HG02938 (cell line): ENCODE measurements at regions not wholly inside any gene's neighbourhood (a gene's known extent, or its start where the extent isn't known, plus 50 kb on each side); places are given as distances from the start of the nearest gene placed in this dataset.

ENCODE experiments used
- ATAC-seq: cut with Tn5 transposase; IDR thresholded peaks from one replicate; pipeline ENCODE4 v1.9.1; 2021; ENCODE audit warnings: mild to moderate bottlenecking, moderate library complexity; ENCODE audit not compliant: unreplicated experiment

GRCh38 chr6:87860902-87861301, 158.9 kb upstream of the AKIRIN2 start:
- ATAC-seq: no peak

DNA sequence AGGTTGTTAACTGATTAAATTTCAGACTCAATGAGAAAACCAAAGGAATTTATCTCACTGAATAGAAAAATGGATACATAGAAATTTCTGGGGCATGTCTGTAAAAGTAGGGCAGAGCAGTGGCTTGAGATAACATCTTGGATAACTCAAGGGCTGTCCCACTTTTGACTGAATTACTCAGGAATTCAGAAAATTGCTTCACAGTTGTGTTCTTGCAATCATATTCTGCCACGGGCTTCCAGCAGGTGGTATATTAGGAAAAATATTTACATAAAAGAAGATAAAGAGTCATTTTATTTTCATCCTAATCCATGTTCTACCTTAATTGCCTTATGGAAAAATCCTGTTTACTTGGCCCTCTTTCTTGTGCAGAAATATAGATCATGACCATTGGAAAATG, 156.4 kb upstream of the AKIRIN2 start:
- no peak for ATAC-seq

DNA sequence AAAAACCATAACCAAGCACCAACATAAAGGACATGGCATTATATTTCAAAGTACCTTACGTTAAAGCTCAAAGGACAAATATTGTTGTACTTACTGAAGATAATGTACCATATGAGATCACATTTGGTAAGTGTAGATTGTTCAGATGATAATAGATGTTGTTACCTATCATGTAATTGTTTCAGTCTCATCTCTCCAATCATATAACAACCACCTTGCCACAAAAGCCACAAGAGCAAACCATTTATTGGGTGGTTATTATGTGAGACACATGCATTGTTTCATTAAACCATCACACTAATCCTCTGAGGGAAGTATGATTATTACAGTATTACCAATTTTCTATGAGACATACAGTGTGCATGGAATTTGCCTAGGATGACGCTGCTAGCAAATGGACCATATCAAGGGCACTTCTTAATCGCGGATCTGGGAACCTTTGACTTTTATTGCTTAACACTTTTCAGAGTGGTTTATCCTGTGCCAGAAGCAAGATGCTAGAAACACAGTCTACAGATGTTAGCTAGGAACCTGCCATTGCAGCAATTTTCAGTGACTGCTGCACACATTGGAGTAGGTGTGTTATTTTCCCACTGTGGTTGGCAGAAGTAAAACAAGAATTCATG, 149.8 kb upstream of the AKIRIN2 start:
- no peak for ATAC-seq

GRCh38 chr6:87848616-87849015, 146.6 kb upstream of the AKIRIN2 start:
- ATAC-seq: no peak

DNA sequence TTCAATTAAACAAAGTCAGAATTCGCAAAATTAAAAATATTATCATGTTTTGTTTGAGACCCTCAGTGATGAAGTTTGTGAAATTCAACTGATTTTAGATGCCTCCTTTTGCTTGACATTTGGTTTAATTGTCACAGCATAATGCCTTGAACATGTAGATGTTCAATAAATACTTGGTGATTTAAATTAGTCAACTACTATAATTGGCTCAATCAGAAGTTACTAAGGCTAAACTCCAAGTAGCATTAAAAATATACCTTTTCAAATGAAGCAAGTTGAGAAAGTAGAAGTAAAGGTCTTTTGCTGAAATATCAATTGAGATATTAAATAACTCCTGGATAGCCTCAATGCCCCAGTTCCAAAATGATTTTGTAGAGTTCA, 145.8 kb upstream of the AKIRIN2 start:
- ATAC-seq: no peak

GRCh38 chr6:87847135-87847829, 145.2 kb upstream of the AKIRIN2 start:
- ATAC-seq: no peak

GRCh38 chr6:87846434-87846833, 144.4 kb upstream of the AKIRIN2 start:
- no peak for ATAC-seq

GRCh38 chr6:87840324-87840723, 138.3 kb upstream of the AKIRIN2 start:
- no peak for ATAC-seq

DNA sequence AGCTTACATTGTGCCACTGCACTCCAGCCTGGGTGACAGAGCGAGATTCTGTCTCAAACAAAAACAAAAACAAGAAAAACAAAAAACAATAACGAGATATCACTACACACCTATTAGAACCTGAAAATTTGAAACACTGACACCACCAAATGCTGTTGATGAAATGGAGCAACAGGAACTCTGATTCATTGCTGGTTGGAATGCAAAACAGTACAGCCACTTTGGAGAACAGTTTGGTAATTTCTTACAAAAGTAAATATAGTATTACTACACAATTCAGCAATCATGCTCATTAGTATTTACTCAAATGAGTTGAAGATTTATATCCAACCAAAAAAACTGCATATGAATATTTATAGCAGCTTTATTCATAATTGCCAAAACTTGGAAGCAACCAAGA, 135.8 kb upstream of the AKIRIN2 start:
- no peak for ATAC-seq

- no peak for ATAC-seq
These were observed 135.4 kb upstream of the AKIRIN2 start for GRCh38 chr6:87837444-87837843.

DNA sequence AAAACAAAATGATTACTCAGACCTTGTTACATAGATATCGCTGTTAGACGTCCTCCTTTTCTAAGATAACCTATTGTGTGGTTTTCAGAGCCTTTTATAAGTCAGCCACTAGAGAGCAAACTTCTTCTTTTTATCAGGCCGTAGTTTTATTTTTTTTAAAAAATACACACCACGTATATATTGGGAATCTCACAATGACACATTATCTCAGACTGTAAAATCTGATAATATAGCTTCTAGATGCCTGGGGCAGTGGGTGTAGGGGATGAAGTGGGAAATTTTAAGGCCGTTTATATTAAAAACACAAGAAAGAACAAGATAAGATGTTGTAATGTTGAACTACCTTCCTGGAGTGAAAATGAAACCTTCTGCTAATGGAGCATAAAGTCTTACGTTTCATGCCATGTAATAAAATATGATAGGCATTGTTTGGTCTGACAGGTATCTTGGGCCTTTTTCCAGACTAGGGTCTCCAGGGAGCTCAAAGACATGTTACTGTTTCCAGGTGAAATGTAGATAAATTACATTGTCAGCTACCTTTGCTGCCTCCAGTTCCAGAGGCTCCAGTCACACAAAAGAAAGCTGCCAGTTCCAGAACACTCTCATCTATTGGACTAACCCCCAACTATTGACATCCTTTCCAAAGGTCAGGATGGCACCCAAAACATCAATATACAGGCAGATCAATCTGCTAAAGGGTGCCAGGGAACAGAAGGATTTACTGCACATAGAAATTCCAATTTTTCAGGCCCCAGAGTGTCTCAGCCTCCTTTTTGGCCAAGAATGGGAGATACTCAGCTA, 130.2 kb upstream of the AKIRIN2 start:
- ATAC-seq: peak; percentile 58

GRCh38 chr6:87830907-87831306, 128.9 kb upstream of the AKIRIN2 start:
- no peak for ATAC-seq

GRCh38 chr6:87829622-87830121, 127.6 kb upstream of the AKIRIN2 start:
- ATAC-seq: no peak

- no peak for ATAC-seq
These were observed 126.0 kb upstream of the AKIRIN2 start for GRCh38 chr6:87828044-87828443.

DNA sequence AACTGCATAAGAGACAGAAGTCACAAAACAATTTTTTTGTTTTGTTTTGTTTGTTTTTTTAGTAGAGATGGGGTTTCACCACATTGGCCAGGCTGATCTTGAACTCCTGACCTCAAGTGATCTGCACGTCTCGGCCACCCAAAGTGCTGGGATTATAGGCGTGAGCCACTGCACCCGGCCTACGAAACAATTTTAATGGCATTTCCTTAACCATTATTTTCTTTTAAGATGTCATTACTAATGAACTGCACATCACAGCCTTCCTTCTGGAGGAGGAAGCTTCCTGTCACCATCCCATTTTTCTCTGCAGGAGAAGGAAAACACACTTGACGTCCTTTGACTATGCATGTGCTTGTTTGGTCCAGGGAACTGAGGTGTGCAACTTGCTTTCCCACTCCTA, 125.3 kb upstream of the AKIRIN2 start:
- ATAC-seq: no peak

DNA sequence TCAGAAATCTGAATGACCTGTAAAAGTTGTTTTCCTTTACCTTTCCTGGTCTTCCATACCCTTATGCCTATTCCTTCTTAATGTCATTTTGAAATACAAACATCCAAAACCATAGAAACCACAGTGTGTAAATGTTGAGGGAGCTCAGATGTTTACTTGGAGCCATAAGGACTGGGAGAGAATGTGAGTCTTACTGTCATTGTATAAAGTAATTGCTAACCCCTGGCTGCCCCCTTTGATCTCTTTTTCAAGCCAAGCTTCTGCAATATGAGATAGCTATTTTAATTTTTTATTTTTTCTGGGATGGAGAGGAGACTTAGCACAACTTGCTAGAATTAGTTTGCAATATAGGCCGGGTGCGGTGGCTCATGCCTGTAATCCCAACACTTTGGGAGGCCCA, 124.4 kb upstream of the AKIRIN2 start:
- no peak for ATAC-seq

- ATAC-seq: peak; percentile 82
These were observed 123.8 kb upstream of the AKIRIN2 start for GRCh38 chr6:87825821-87826221.

DNA sequence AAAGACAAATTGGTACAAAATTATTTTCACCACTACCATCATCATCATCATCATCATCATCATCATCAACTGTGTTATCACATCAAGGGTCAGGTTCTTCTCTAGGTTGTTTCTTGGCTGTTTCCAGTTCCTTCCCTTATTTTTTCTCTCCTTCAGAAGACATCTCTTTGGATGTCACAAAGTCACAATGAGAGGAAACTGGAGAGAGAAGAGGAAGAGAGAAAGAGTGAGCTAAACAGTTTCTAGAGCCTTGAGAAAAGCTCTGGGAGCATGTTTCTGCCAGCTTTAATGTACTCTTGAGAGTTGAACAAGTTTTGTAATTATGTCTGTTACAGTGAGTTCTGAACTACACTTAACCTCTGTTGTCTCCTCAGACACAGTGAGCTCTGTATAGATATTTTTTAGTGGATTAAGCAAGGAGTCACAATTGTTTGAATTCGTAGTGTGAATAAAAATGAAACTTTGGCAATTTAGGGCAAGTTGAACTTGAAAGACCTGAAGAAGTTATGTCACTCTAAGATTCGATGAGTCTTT, 123.0 kb upstream of the AKIRIN2 start:
- no peak for ATAC-seq

GRCh38 chr6:87822011-87822410, 120.0 kb upstream of the AKIRIN2 start:
- ATAC-seq: no peak

GRCh38 chr6:87820343-87820984, 118.4 kb upstream of the AKIRIN2 start:
- ATAC-seq: no peak

DNA sequence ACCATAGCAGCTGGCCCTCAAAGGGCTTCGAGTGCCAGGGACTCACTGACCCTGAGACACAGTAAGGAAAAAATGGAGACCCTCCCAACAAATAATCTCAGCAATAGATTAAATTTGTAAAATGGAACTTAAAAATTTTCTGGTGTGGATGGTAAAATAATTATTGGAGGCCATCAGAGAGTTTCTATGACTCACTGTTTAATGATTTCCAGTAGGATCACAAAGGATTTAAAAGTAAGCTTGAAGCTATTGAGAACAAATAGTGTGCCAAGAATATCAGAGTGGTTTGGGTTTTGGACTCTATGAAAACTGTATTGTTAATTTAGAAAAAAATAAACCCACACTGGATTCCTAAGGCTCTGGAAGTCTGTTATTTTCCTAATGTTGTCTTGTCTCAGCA, 115.2 kb upstream of the AKIRIN2 start:
- ATAC-seq: no peak
